GM12892 (cell line): ENCODE measurements at regions not wholly inside any gene's neighbourhood (a gene's known extent, or its start where the extent isn't known, plus 50 kb on each side); places are given as distances from the start of the nearest gene placed in this dataset.

Experiments
- POLR2A ChIP-seq: IDR thresholded peaks from 2 replicates; pipeline ENCODE4 v1.6.1; 2011; ENCODE audit warnings: low read depth, low read length, control low read depth
- POLR2AphosphoS5 ChIP-seq: IDR thresholded peaks from 2 replicates; pipeline ENCODE4 v1.6.1; 2011; ENCODE audit warnings: low read depth, low read length, control low read depth
- TAF1 ChIP-seq: IDR thresholded peaks from 2 replicates; pipeline ENCODE4 v1.6.1; 2011; ENCODE audit warnings: low read depth, mild to moderate bottlenecking, control low read depth, low read length, borderline replicate concordance

GRCh38 chr22:48715511-48715910 is 1112.2 kb downstream of the BRD1 start:
- no peak for TF ChIP-seq POLR2AphosphoS5
- no peak for TF ChIP-seq POLR2A
- no peak for TF ChIP-seq TAF1
